Adrenal gland (tissue), 9 donors: ENCODE measurements at regions not wholly inside any gene's neighbourhood (a gene's known extent, or its start where the extent isn't known, plus 50 kb on each side); places are given as distances from the start of the nearest gene placed in this dataset.

Source experiments
- DNase-seq, 7 donors: peaks; one replicate each; pipeline ENCODE4 v3.0.0-alpha.2; 2019 to 2020
- H3K27ac ChIP-seq, 5 donors: fragments of 200-600 bp; sonication (generic) in 4 of 5; 1 replicate in 3 of 5; 2 replicates in 2 of 5; pipeline versions ENCODE4 v1.5.1 to v1.8.0; 2016 to 2020; ENCODE audit warnings: mild to moderate bottlenecking in 1 of 5
- H3K27me3 ChIP-seq: fragments of 200-600 bp; 2 replicates; pipeline ENCODE4 v1.8.0; 2021
- H3K36me3 ChIP-seq, 2 donors: fragments of 200-600 bp; replicated peaks in 1 of 2; 1 replicate in 1 of 2; 2 replicates in 1 of 2; pipeline versions ENCODE4 v1.5.1 to v1.8.0; 2018 to 2022
- H3K4me1 ChIP-seq, 2 donors: fragments of 200-600 bp; replicated peaks in 1 of 2; 1 replicate in 1 of 2; 2 replicates in 1 of 2; pipeline versions ENCODE4 v1.5.1 to v1.8.0; 2018 to 2021
- H3K4me3 ChIP-seq, 4 donors: fragments of 200-600 bp; sonication (generic) in 3 of 4; one replicate each; pipeline ENCODE4 v1.5.1; 2016 to 2018
- H3K9me3 ChIP-seq, 3 donors: fragments of 200-600 bp; sonication (generic) in 1 of 3; replicated peaks in 1 of 3; 1 replicate in 2 of 3; 2 replicates in 1 of 3; pipeline versions ENCODE4 v1.5.1 to v1.8.0; 2016 to 2021
- CTCF ChIP-seq, 6 experiments: fragments of 450-650 bp in 4 of 6; fragments of 200-600 bp in 2 of 6; sonication (generic) in 1 of 6; IDR thresholded peaks; 1 replicate in 5 of 6; 2 replicates in 1 of 6; pipeline versions ENCODE4 v1.5.1 to v1.8.0; 2016 to 2021; ENCODE audit warnings: antibody characterized with exemption in 6 of 6, mild to moderate bottlenecking in 2 of 6, moderate library complexity in 1 of 6
- POLR2A ChIP-seq, 2 donors: fragments of 450-650 bp; IDR thresholded peaks; one replicate each; pipeline ENCODE4 v1.6.1; 2017; ENCODE audit warnings: antibody characterized with exemption in 2 of 2, mild to moderate bottlenecking in 2 of 2, moderate library complexity in 1 of 2
- WGBS, 4 donors: extraction: QIAGEN DNeasy Blood & Tissue Kit in 2 of 4; methylation state at CpG; one replicate each; pipeline versions ENCODE4 v1.1.5 to v1.1.7; 2013 to 2017; 5-methylcytosine and 5-hydroxymethylcytosine counted together
- intact Hi-C, 2 donors: fragments of 100-400 bp; cut with DNase I; formaldehyde crosslinking; loops; one replicate each; pipeline versions ENCODE4 v1.14.1 to v1.15.0; 2022 to 2023
- donor health status: healthy with polysubstance abuse.
- donor health status: Bipolar disorder and iron deficiency.
- donor health status: DM: yes; HTN: yes; CAD: no.
- donor health status: DM: no; HTN: no; CAD: no.
- donor health status: DM: no; HTN: no; CAD: no.

- no peak overlapping the region for H3K27ac ChIP-seq
- WGBS, 4 donors = 81 to 85% (median 82%) methylated on average over 5 of the region's 5 CpGs
- intact Hi-C loops = no loop called here
- TF ChIP-seq CTCF (IDR thresholded peaks at IDR 0.05) (no peak), POLR2A (IDR thresholded peaks at IDR 0.05) (no peak)
- H3K27me3 ChIP-seq = no peaks in the 10 kb centered on the region
- no peaks in the 10 kb centered on the region for H3K4me1 ChIP-seq
- H3K9me3 ChIP-seq = peaks cover 0 to 2% (median 0%) of the 10 kb centered on the region in 3 donors
- H3K36me3 ChIP-seq = no peaks in the 10 kb centered on the region
- H3K4me3 ChIP-seq = no peak overlapping the region
- DNase-seq = no peak
Measured at GRCh38 chr5:147996379-147996778, 67.4 kb upstream of the SPINK5 start.

- Histone ChIP-seq H3K4me3 (no peak overlapping the region), H3K9me3 (no peaks in the 10 kb centered on the region), H3K36me3 (no peaks in the 10 kb centered on the region), H3K27me3 (no peaks in the 10 kb centered on the region), H3K27ac (no peak overlapping the region), H3K4me1 (no peaks in the 10 kb centered on the region)
- 64 to 74% (median 71%) methylated on average over 4 of the region's 4 CpGs for WGBS, 4 donors
- no peak for TF ChIP-seq POLR2A (IDR thresholded peaks at IDR 0.05)
- no peak for TF ChIP-seq CTCF (IDR thresholded peaks at IDR 0.05)
- intact Hi-C loops = no loop called here
- DNase-seq = no peak
Measured at GRCh38 chr5:147995846-147996245, 67.9 kb upstream of the SPINK5 start.

GRCh38 chr5:147989994-147990393 lies 73.8 kb upstream of the SPINK5 start:
- H3K4me1 ChIP-seq = no peaks in the 10 kb centered on the region
- no peak overlapping the region for H3K27ac ChIP-seq
- DNase-seq = no peak
- H3K36me3 ChIP-seq = no peaks in the 10 kb centered on the region
- intact Hi-C loops = no loop called here
- no peak overlapping the region for H3K4me3 ChIP-seq
- TF ChIP-seq CTCF (IDR thresholded peaks at IDR 0.05) = no peak
- TF ChIP-seq POLR2A (IDR thresholded peaks at IDR 0.05) = no peak
- no peaks in the 10 kb centered on the region for H3K9me3 ChIP-seq
- H3K27me3 ChIP-seq = no peaks in the 10 kb centered on the region

GRCh38 chr5:147989239-147989638 lies 74.5 kb upstream of the SPINK5 start:
- H3K9me3 ChIP-seq = no peaks in the 10 kb centered on the region
- H3K36me3 ChIP-seq = no peaks in the 10 kb centered on the region
- no peaks in the 10 kb centered on the region for H3K4me1 ChIP-seq
- whole genome bisulfite sequencing, 4 donors = 65 to 83% (median 80%) methylated on average over 1 of the region's 1 CpG
- H3K27ac ChIP-seq = no peak overlapping the region
- H3K27me3 ChIP-seq = no peaks in the 10 kb centered on the region
- intact Hi-C loops = no loop called here
- TF ChIP-seq CTCF (IDR thresholded peaks at IDR 0.05) = no peak
- TF ChIP-seq POLR2A (IDR thresholded peaks at IDR 0.05) = no peak
- no peak for DNase-seq
- no peak overlapping the region for H3K4me3 ChIP-seq
